GM23248 (cell line): ENCODE measurements at regions not wholly inside any gene's neighbourhood (a gene's known extent, or its start where the extent isn't known, plus 50 kb on each side); places are given as distances from the start of the nearest gene placed in this dataset.

Experiments used
- EZH2 ChIP-seq: fragments of 200-600 bp; sonication (generic); IDR thresholded peaks from 2 replicates; pipeline ENCODE4 v1.6.1; 2018; ENCODE audit warnings: antibody characterized with exemption, mild to moderate bottlenecking; ENCODE audit not compliant: insufficient read depth, poor library complexity, severe bottlenecking
- EZH2phosphoT487 ChIP-seq: fragments of 200-600 bp; sonication (generic); IDR thresholded peaks from 2 replicates; pipeline ENCODE4 v1.6.1; 2018; ENCODE audit warnings: antibody characterized with exemption, moderate library complexity, mild to moderate bottlenecking, low read depth; ENCODE audit not compliant: insufficient read depth

- TF ChIP-seq EZH2 (no peak), EZH2phosphoT487 (no peak)
Observed at GRCh38 chr13:81738364-81738763, 1397.4 kb upstream of the SPRY2 start.
